Pons (tissue), 1 donor: ENCODE measurements at regions not wholly inside any gene's neighbourhood (a gene's known extent, or its start where the extent isn't known, plus 50 kb on each side); places are given as distances from the start of the nearest gene placed in this dataset.
"Not testable (repeated sequence)": the region's sequence is repeated elsewhere in the genome, so short reads cannot be mapped to it uniquely, and the experiment has no call there.

Experiments used
- DNase-seq: peaks from one replicate; pipeline ENCODE4 v3.0.0-alpha.2; 2016; ENCODE audit warnings: low spot score

DNA sequence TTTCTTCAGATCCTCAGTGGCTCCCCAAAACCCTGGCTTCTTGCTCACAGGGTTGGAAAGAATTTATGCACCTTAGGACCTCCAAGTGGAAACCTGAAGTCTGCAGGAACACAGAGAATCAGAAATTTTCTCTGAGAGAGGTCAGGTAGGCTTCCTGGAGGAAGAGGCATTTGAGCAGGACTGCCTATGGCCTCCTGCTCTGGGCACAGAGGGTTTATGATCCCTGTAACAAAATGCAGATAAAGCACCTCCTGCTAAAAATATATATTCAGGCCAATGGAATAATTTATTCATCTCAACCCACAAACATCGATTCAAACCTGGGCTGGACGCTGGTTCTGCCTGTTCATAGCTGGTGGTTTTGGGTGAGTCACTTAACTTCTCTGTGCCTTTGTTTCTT, 68.1 kb upstream of the FGF3 start:
- no peak for DNase-seq

GRCh38 chr11:69887841-69888427, 68.7 kb upstream of the FGF3 start:
- DNase-seq = no peak

- DNase-seq = peak; percentile 33
Observed at GRCh38 chr11:69888483-69889181, 69.4 kb upstream of the FGF3 start.

DNA sequence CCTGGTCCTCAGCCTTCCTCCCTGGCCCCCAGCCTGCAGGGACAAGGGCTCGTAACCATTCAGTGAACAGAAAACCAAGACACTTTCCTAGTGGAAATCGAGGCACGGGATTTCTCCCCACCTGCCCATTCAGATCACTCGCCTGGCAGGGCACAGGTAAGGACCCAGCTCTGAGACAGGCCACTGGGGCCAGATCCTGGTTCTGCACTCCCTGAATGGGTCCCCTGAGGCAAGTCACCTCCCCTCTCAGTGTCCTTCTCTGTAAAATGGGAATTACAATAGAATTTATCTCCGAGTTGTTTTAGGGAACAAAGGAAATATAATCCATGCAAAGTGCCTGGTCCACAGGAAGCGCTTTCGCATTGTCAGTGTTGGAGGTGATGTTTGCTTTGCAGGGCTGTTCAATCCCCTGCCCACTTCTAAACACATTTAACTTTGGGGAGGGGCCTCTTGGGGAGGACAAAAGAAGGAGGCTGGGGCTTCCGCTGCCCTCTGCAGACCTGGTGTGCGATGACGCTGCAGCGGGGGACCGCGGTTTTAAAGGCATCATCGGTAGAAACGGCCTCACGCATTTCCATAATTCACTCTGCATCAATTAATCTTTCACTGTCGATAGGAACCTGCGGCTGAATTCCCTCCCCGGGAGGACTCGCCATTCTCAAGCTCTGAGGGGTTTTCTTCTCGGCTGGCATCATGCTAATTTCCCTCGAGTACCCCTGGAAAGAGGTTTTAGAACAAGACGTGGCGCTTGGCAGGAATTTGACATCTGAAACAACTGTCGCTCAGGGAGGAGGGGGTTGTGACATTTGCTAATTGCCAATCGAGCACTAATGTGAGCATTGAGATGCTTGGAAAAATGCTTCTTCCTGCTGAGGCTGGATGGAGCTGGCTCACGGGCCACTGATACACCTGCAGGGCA, 70.4 kb upstream of the FGF3 start:
- no peak for DNase-seq

DNA sequence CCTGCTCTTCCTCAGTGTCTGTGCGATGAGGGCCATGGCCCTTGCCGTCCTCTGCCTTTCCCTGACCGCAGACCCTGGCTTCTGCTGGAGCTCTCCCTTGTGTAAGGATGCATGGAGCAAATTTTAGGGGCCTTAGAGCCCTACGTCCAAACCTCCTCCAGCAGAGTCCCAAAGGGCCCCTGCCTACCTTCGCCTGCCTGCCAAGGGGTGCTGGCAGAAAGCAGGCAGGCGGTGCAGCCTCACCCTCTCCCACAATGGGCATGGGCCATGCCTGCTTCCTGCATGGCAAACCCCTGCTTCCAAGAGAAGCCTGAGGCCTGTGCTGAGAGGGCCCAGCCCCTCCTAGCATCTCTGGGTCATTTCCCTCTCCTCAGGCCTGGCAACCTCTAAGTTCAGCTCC, 71.3 kb upstream of the FGF3 start:
- no peak for DNase-seq

DNA sequence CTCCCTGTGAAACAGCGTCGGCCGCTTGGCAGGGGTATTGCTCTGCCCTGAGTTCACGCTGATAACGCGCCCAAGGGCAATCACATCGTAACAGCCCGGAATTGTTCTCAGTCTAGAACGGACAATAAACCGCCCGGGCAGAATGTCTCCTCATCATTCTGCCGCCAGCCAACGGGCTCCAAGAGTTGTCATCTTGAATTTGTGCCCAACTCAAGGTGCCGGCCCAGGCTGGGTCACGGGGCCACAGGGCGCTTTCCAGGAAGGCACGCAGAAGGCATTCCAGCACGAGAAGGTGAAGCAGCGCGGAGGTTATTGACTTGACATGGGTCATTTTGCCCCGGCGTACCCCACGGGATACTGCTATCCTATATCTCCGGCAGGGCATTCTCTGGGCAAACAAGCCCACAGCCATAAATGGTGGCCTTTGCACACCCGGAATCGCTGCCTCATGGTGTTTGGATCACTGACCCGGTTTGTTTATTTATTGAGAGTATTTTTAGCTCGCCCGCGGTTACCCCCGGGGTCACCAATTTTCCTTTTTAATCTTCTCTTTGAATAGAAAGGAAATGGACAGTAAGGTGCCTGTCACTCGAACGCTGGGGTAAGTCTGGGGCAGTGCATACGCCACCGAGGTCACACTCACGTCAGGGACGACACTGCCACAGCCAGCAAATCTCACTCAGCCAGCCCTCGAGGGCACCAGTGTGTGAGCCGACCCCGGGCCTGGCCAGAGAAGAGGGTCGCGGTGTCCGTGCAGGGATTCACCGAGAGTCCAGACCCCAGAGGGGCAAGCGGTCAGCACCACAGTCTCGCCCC, 72.4 kb upstream of the FGF3 start:
- no peak for DNase-seq

DNA sequence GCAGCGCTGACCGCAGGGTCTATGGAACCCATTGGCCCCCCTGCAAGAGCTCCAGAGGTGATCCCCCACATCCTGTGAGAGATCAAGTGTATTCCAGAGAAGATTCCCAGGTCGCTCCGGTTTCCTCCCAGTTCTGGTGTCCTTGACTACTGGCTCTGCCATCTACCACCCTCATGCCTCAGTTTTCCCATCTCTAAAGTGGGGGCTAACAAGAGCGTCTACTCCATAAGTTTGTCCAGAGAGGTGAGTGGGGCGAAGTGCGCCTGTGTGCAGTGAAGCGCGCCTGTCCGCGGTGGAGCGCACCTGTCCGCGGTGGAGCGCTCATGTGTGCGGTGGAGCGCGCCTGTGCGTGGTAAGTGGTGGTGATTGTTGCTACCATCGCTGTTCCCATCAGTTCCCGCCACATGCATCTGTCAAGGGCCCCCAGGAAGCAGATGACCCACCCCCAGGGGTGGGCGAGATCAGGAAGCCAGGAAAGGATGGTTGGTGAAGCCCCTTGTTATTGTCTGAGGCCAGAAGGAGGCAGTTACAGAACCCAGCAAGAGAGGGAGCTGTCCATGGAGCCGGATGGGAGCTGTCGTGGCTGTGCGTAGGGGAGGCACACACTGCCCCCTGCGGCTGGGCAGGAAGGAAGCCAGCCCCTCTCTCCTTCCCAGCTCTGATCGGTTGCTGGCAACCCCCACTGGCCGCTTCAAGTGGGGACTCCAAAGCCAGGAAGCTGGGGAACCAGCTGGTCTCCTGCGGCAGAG, 73.2 kb upstream of the FGF3 start:
- DNase-seq = no peak

DNA sequence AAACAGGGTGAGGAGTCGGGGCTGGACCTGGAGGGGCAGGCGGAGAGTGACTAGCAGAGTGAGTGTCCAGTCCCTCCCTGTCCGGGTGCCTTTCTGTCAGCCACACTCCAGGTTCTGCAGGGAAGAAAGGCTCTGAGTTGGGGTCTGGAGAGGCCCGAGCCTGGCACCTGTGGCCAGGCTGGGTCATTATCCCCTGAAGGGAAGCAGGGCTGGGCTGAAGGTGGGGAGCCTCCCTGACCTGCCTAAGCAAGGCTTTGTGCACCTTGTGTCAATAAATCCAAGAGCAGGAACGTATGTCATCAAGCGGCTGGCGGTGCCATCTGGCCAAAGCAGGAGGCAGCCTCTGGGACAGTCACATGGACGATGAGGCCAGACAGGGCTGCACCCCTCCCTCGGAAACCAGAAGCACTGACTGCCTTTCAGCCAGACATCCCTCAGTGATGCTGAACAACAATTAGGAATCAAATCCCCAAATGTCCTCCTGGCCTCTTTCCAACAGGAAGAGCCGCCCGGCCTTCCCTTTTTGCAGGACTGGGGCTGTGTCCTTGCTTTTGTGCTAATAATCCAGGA, 73.9 kb upstream of the FGF3 start:
- peak; percentile 5 for DNase-seq

DNA sequence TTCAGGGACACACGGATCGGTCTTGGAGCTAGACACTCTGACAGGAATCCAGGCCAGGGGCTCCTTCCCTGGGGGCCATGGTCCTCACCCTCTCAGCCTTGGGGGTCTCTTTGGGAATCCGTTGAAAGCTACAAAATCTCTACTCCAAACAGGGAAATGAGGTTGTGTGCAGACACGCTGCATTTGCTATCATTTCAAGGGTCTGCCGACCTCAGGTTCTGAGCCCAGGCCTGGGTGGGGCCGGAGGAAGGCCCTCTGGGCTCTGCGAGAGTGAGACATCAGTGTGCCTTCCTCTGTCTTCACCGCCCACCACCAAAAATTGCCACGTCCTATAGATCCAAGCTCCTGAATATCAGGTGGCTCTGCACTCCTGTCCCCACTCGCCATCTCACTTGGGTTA, 74.4 kb upstream of the FGF3 start:
- no peak for DNase-seq

GRCh38 chr11:69894181-69894611, 75.0 kb upstream of the FGF3 start:
- DNase-seq = no peak

DNA sequence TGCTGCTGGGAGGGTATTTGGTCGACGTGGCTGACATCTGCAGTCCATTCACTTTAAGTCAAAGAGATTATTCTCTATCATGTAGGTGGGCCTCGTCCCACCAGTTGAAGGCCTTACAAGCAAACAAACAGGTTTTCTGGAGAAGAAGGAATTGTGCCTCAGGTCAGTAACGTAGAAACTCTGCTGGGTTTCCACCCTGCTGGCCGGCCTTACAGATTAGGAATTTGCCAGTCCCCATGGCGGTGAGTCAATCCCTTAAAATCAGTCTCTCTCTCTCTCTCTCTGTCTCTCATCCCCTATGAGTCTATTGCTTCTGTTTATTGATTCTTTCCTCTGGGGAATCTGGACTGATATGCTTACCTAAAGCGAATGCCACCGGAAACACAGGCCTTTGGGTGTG, 75.4 kb upstream of the FGF3 start:
- no peak for DNase-seq

GRCh38 chr11:69896250-69896649, 77.0 kb upstream of the FGF3 start:
- DNase-seq = no peak

DNA sequence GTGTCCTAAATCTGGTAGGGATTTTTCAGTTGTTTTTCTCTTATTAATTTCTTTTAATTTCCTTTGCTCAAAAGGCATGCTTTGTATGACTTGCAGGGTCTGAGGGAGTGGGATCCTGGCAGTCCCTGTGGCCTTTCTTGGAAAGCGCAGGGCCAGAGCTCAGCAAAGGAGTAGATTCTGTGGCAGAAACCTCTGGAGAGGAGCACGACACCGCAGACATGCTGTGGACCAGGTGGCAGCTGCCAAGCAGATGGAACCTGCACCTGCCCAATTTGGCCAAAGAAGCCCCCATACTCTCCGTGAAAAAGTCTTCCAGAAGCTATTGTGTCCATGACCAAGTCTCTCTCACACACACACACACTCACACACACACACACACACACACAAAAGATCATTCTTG, 78.9 kb upstream of the FGF3 start:
- DNase-seq = no peak

DNA sequence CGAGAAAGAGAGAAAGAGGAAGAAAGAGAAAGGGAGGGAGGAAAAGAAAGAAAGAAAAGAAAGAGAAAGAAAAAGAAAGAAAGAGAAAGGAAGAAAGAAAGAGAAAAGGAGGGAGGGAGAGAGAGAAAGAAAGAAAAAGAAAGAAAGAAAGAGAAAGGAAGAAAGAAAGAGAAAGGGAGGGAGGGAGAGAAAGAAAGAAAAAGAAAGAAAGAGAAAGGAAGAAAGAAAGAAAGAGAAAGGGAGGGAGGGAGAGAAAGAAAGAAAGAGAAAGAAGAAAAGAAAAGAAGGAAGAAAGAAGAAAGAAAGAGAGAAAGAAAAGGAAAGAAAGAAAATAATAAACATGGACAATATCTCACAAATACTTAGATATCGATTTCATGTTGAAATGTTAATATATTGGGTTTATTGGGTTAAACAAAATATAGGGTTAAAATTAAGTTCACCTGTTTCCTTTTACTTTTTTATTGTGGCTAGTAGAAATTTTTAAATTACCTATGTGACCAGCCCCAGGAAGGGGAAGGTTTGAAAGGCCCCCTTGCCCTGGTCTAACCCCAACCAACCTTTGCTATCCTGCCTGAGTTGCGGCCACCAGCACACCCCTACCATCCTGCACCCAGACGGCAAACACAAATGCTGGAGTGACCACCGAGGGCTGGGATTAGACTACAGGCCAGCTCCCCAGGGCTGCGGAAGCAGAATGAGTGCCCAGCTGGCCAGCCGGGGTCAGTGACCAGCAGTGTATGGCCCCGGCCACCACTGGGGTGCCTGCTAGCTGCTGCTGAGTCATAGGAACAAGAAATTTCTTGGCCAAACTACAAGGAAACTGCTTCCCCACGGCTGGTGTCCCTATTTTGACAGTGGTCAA, 81.0 kb upstream of the FGF3 start:
- DNase-seq = no peak

- DNase-seq = not testable (repeated sequence)
Observed at GRCh38 chr11:69900822-69901302, 81.6 kb upstream of the FGF3 start.

GRCh38 chr11:69902337-69902736, 83.1 kb upstream of the FGF3 start:
- DNase-seq = no peak

DNA sequence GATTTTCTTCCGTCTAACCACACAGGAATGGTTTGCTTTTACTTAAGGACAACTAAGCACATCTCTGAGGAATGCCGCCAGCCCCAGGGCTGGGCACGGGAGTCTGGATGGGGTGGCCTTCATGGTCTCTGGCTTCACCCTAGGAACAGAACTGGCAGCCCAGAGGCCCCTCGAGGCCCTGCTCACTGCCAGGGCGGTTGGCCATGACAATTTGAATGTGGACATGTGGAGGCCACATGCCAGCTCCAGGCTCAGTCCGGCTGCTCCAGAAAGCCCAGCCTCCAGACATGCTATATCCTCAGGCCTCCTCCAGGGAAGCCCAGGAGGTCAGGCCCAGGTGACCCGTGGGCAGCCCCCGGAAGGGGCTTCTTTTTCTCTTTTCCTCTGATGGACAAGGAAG, 84.0 kb upstream of the FGF3 start:
- no peak for DNase-seq

GRCh38 chr11:69904161-69904973, 85.2 kb upstream of the FGF3 start:
- DNase-seq = no peak

DNA sequence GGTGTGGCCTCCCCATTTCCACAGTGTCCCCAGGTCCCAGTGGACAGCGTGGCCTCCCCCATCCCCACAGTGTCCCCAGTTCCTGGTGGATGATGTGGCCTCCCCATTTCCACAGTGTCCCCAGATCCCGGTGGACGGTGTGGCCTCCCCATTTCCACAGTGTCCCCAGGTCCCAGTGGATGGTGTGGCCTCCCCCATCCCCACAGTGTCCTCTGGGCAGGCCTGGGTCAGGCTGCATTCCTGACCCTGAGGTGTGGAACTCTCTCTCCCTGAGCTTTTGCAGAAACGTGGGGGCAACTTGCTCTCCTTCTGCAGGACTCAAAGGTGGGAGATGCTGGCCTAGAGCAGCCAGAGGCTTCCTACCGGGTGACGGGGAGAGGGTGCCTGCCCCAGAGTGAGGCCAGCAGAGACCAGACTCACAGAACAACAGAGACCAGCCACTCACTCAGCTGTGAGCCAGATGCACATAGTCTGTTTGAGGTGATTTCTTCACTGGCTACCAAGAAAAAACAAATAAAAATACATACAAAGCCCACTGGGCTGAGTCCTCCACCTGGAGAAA, 85.8 kb upstream of the FGF3 start:
- no peak for DNase-seq
